ENCODE measurements at regions not wholly inside any gene's neighbourhood (a gene's known extent, or its start where the extent isn't known, plus 50 kb on each side); places are given as distances from the start of the nearest gene placed in this dataset.

DNA sequence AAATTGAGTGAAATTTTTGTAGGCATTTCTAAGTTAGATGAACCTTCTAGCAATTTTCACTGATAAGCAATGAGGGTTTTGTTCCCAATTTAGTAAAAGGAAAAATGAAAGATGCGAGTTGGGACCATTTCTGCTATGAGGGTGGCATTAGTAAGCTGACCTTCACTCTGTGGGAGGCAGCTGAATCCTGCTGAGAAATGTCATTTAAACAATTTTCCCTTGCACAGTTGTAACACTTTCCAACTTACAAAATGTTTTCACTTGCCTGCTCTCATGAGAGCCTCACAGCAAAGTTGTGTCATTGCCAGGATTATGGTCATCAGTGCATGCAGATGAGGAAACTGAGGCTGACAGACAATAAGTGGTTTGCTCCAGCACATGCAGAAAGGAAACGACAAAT lies 527.7 kb downstream of the TNS1 start:
- TF ChIP-seq CTCF (conservative IDR thresholded peaks at IDR 0.05) (no peak), EZH2 (IDR thresholded peaks at IDR 0.05; ENCODE audit: low read depth) (no peak)

Data from PC-9 (cell line).